Gastrocnemius medialis (tissue), 4 donors: ENCODE measurements at regions not wholly inside any gene's neighbourhood (a gene's known extent, or its start where the extent isn't known, plus 50 kb on each side); places are given as distances from the start of the nearest gene placed in this dataset.

ENCODE experiments used
- ATAC-seq, 2 donors: fragments of 150-250 bp; one replicate each; pipeline ENCODE4 v1.9.1; 2016
- DNase-seq, 2 donors: peaks; one replicate each; pipeline ENCODE4 v3.0.0-alpha.2; 2019
- H3K27ac ChIP-seq, 4 donors: fragments of 200-600 bp; sonication (generic); 1 replicate in 1 of 4; 2 replicates in 3 of 4; pipeline ENCODE4 v1.5.1; 2016 to 2018; ENCODE audit warnings: mild to moderate bottlenecking in 2 of 4, moderate library complexity in 1 of 4
- H3K27me3 ChIP-seq, 3 donors: fragments of 200-600 bp; sonication (generic) in 2 of 3; 1 replicate in 1 of 3; 2 replicates in 2 of 3; pipeline versions ENCODE4 v1.5.1 to v1.6.0; 2016 to 2019; ENCODE audit warnings: mild to moderate bottlenecking in 1 of 3, moderate library complexity in 1 of 3
- H3K36me3 ChIP-seq, 2 donors: fragments of 200-600 bp; sonication (generic) in 1 of 2; one replicate each; pipeline ENCODE4 v1.5.1; 2017 to 2018
- H3K4me1 ChIP-seq, 2 donors: fragments of 200-600 bp; sonication (generic) in 1 of 2; one replicate each; pipeline ENCODE4 v1.5.1; 2016 to 2017; ENCODE audit warnings: mild to moderate bottlenecking in 2 of 2
- H3K4me3 ChIP-seq, 4 donors: fragments of 200-600 bp; sonication (generic) in 3 of 4; 1 replicate in 1 of 4; 2 replicates in 3 of 4; pipeline ENCODE4 v1.5.1; 2016 to 2019; ENCODE audit warnings: mild to moderate bottlenecking in 2 of 4
- H3K9me3 ChIP-seq, 3 donors: fragments of 200-600 bp; sonication (generic) in 2 of 3; 1 replicate in 1 of 3; 2 replicates in 2 of 3; pipeline ENCODE4 v1.5.1; 2016 to 2019
- CTCF ChIP-seq, 5 experiments: fragments of 450-650 bp in 3 of 5; fragments of 200-600 bp in 2 of 5; sonication (generic) in 2 of 5; IDR thresholded peaks in 4 of 5; conservative IDR thresholded peaks in 1 of 5; 1 replicate in 4 of 5; 2 replicates in 1 of 5; pipeline ENCODE4 v1.5.1; 2016 to 2019; ENCODE audit warnings: antibody characterized with exemption in 5 of 5, mild to moderate bottlenecking in 3 of 5, moderate library complexity in 3 of 5
- POLR2A ChIP-seq, 2 donors: fragments of 450-650 bp; IDR thresholded peaks; one replicate each; pipeline ENCODE4 v1.6.1; 2017; ENCODE audit warnings: antibody characterized with exemption in 2 of 2, mild to moderate bottlenecking in 2 of 2, moderate library complexity in 2 of 2
- in situ Hi-C, 4 donors: fragments of 200-750 bp; cut with MboI; loops; one replicate each; pipeline versions ENCODE4 v1.15.0 to v1.8.0; 2017; ENCODE audit warnings: low sequenced_read_pairs in 4 of 4
- intact Hi-C: fragments of 100-400 bp; cut with DNase I; formaldehyde crosslinking; loops from one replicate; pipeline ENCODE4 v1.15.1; 2023; ENCODE audit warnings: low total_unique reads

DNA sequence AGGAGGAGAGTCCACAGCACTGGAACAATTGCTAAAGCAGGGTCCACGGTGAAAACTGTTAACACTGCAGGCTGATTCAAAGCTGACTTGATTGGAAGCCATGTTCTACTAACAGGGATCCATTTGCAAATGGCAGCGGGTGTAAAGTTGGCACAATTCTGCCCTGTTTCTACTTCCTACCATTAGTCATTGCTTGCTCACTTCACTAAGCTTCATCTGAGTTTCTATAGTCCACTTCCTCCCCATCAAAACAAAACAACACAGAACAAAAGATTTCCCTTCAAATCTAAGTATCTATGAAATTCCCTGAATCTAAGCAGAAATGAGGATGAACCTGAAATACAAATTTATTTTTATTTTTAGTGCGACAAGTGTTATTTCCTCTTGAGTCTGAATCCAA lies 187.4 kb upstream of the SOX11 start:
- Histone ChIP-seq H3K9me3 (no peaks in the 10 kb centered on the region), H3K4me1 (no peaks in the 10 kb centered on the region), H3K27me3 (no peaks in the 10 kb centered on the region), H3K36me3 (no peaks in the 10 kb centered on the region), H3K4me3 (no peak overlapping the region), H3K27ac (no peak overlapping the region)
- in situ Hi-C loops: no loop called here
- TF ChIP-seq POLR2A (IDR thresholded peaks at IDR 0.05): no peak
- TF ChIP-seq CTCF (IDR thresholded peaks at IDR 0.05 in 4 of 5, conservative IDR thresholded peaks at IDR 0.05 in 1 of 5): no peak
- intact Hi-C loops: no loop called here
- ATAC-seq: no peak
- DNase-seq: no peak

DNA sequence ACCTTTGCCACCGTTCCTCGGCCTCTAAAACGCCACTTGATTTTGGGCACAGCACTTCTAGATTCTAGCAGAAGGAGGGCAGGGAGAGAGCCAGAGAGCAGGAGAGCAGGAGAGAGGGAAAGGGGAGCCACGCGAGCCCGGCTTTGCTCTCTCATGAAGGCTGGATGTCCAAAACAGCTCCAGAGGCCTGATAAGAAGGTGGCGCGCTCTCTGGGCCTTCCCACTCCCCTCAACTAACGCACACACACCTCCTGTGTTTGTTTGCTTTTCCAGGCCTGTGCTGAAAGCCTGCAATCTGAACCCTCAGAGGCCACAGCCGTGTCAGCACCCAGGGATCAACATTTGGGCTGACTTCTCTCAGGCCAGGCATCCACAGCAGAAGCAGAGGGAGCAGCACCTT lies 184.8 kb upstream of the SOX11 start:
- intact Hi-C loops (no loop called here), in situ Hi-C loops (no loop called here)
- no peak overlapping the region for H3K4me3 ChIP-seq
- H3K36me3 ChIP-seq: no peaks in the 10 kb centered on the region
- no peaks in the 10 kb centered on the region for H3K9me3 ChIP-seq
- no peak for TF ChIP-seq POLR2A (IDR thresholded peaks at IDR 0.05)
- TF ChIP-seq CTCF (IDR thresholded peaks at IDR 0.05 in 4 of 5, conservative IDR thresholded peaks at IDR 0.05 in 1 of 5): no peak
- no peaks in the 10 kb centered on the region for H3K27me3 ChIP-seq
- no peak overlapping the region for H3K27ac ChIP-seq
- no peaks in the 10 kb centered on the region for H3K4me1 ChIP-seq
- DNase-seq (no peak), ATAC-seq (no peak)

DNA sequence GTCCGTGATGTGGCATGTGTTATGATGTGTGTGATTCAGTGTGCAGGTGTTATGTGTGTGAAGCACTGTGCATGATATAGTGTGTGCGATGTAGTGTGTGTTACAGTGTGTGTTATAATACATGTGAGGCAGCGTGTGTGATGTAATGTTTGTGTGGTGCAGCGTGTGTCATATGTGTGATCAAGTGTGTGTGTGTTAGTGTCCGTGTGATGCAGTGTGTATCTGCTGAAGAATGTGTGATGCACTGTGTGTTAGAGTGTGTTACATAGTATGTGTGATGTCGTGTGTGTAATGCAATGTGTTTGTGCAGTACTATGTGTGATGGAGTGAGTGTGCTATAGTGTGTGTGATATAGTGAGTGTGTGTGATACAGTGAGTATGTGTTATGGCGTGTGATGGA lies 182.8 kb upstream of the SOX11 start:
- ATAC-seq: no peak
- no peak overlapping the region for H3K27ac ChIP-seq
- no peaks in the 10 kb centered on the region for H3K36me3 ChIP-seq
- no peak for TF ChIP-seq POLR2A (IDR thresholded peaks at IDR 0.05)
- no peak for TF ChIP-seq CTCF (IDR thresholded peaks at IDR 0.05 in 4 of 5, conservative IDR thresholded peaks at IDR 0.05 in 1 of 5)
- DNase-seq: no peak
- intact Hi-C loops: no loop called here
- no peak overlapping the region for H3K4me3 ChIP-seq
- no peaks in the 10 kb centered on the region for H3K9me3 ChIP-seq
- no peaks in the 10 kb centered on the region for H3K4me1 ChIP-seq
- H3K27me3 ChIP-seq: no peaks in the 10 kb centered on the region
- in situ Hi-C loops: no loop called here

DNA sequence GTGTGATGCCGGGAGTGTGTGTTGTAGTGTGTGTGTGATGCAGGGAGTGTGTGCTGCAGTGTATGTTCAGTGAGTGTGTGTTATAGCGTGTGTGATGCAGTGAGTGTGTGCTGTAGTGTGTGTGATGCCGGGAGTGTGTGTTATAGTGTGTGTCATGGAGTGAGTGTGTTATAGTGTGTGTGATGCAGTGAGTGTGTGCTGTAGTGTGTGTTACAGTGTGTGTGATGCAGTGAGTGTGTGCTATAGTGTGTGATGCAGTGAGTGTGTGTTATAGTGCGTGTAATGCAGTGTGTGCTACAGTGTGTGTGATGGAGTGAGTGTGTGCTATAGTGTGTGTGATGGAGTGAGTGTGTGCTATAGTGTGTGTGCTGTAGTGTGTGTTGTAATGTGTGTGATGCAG lies 182.1 kb upstream of the SOX11 start:
- in situ Hi-C loops: no loop called here
- intact Hi-C loops: no loop called here
- TF ChIP-seq POLR2A (IDR thresholded peaks at IDR 0.05) (no peak), CTCF (IDR thresholded peaks at IDR 0.05 in 4 of 5, conservative IDR thresholded peaks at IDR 0.05 in 1 of 5) (no peak)
- DNase-seq: no peak
- no peak for ATAC-seq
- no peaks in the 10 kb centered on the region for H3K9me3 ChIP-seq
- H3K36me3 ChIP-seq: no peaks in the 10 kb centered on the region
- no peaks in the 10 kb centered on the region for H3K27me3 ChIP-seq
- H3K27ac ChIP-seq: no peak overlapping the region
- no peaks in the 10 kb centered on the region for H3K4me1 ChIP-seq
- no peak overlapping the region for H3K4me3 ChIP-seq

DNA sequence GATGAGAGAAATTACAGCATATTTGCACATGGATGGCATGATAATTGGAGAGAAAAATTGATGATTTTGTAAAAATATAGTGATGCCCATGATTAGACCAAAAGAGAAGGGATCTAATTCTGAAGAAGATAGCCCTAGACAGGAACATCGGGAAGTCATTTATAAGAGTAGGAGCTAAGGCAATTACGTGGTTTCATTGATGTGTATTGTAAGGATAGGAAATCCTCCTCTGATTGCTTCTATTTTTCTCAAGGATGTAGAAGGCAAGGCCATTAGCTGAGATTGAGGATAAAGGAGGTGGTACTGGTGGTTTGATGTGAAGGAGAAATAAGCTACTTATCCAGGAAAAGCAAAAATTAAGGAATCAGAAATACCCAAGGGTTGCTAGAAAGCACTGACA lies 176.5 kb upstream of the SOX11 start:
- H3K36me3 ChIP-seq: no peaks in the 10 kb centered on the region
- DNase-seq (no peak), ATAC-seq (no peak)
- intact Hi-C loops (no loop called here), in situ Hi-C loops (no loop called here)
- no peak overlapping the region for H3K27ac ChIP-seq
- no peaks in the 10 kb centered on the region for H3K27me3 ChIP-seq
- H3K9me3 ChIP-seq: no peaks in the 10 kb centered on the region
- TF ChIP-seq POLR2A (IDR thresholded peaks at IDR 0.05) (no peak), CTCF (IDR thresholded peaks at IDR 0.05 in 4 of 5, conservative IDR thresholded peaks at IDR 0.05 in 1 of 5) (no peak)
- peaks cover 0 to 6% of the 10 kb centered on the region in 2 donors for H3K4me1 ChIP-seq
- H3K4me3 ChIP-seq: no peak overlapping the region
